ENCODE measurements at regions not wholly inside any gene's neighbourhood (a gene's known extent, or its start where the extent isn't known, plus 50 kb on each side); places are given as distances from the start of the nearest gene placed in this dataset.
"Not testable (repeated sequence)": the region's sequence is repeated elsewhere in the genome, so short reads cannot be mapped to it uniquely, and the experiment has no call there.

DNA sequence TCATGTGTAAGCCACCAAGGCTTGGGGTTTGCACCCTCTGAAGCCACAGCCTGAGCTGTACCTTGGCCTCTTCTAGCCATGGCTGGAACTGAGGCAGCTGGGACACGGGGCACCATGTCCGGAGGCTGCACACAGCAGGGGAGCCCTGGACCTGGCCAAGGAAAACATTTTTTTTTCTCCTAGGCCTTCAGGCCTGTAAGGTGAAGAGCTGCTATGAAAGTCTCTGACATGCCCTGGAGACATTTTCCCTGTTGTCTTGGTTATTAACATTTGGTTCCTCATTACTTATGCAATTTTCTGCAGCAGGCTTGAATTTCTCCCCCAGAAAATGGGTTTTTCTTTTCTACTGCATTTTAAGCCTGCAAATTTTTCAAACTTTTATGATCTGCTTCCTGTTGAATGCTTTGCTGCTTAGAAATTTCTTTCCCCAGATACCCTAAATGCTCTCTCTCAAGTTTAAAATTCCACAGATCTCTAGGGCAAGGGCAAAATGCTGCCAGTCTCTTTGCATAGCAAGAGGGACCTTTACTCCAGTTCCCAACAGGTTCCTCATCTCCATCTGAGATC, 295.8 kb downstream of the LTN1 start:
- DNase-seq = no peak

DNA sequence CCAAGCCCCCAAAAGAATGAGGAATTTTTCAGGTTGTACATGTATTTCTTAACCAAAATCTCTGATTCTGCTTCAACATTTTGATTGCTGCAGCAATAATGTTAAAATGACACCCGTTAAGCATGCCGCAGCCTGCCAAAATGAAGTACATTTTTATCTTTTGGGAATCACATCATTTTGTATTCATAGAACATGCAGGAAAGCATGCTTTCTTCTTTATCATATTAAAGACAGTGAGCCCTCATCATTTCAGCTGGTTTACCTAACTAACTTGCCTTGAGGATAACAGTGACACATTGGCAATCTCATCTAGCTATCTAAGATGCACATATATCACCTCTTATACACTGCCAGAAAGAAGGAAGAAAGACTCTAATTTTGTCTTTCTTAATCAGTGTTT, 299.2 kb downstream of the LTN1 start:
- no peak for DNase-seq

DNA sequence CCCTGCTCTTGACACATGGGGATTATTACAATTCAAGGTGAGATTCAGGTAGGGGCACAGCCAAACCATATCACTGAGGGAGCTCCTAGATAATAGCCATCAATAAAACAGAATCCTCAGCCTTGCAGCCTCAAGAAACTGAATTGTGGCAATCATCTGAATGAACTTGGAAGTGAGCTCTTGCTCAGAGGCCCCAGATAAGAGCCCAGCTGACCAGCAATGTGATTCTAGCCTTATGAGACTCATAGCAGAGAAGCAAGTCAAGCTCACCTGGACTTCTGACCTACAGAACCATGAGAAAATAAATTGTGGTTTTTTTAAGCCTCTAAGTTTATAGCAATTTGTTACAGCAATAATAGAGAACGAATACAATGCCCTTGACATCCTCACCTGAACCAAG, 302.5 kb downstream of the LTN1 start:
- DNase-seq = no peak

DNA sequence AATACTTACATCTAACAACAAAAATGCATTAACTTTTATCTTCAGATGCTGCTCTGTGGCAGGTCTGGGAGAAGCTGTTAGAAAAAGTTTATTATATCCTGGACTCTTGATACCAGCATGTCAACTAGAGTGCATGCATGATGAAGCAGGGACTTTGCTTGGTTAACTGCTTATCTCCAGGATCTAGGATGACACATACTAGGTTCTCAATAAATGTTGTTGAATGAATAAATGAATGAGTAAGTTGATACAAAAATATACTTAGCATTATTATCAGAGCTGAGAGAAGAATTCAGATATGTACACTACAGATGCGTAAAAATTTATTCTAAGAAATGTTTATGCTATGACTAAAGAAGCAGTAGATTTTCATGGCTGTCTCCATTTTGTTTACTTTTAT, 304.3 kb downstream of the LTN1 start:
- no peak for DNase-seq

DNA sequence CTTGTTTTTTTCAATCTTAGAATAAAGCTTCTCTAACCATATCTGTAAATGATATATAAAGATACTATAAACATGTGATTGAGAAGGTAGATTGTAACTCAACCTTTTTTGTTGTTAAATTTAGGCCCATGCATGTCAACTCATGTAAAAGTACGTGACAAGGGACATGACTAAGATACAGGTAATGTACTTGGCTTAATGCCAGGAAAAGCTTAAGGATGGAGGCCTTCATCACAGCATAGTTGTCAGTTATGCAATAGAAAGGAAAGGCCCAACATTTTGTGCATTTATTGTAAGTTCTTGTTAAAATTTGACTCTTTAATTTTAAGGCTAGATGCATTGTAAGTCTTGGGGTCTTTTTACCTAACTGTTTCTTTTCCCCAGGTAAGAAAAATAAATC, 305.1 kb downstream of the LTN1 start:
- no peak for DNase-seq

DNA sequence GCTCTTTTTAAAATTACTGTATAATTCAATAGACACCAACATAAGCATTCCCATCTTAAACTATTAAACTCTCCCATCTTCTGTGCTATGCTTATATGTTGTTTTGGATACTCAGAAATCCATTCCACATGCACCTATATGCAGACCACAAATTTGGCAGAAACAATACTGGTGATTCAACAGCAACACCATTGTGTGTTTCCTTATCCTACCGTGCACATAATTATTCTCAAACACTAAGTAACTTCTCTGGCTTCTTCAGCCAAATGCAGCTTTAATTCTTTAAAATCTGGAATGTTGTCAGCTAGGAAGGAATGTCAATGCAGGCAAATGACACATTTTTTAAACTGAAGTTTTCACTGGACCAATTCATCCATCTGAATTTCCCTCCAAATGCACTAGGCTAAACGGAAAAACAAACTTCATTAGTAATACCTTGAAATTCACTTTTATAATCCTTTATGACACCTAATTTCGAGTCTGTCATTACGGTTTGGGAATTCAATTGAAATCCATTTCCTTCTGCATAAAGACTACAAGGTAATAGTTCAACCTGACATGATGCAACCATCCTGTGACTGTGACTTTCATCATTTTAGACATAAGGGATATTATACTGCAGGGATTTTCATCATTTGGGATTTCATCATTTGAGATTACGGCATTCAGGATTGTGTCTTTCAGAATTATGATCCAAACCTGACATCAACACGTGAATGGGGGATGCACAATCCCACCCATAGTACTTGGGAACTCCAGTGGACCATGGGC, 308.5 kb downstream of the LTN1 start:
- DNase-seq = no peak

DNA sequence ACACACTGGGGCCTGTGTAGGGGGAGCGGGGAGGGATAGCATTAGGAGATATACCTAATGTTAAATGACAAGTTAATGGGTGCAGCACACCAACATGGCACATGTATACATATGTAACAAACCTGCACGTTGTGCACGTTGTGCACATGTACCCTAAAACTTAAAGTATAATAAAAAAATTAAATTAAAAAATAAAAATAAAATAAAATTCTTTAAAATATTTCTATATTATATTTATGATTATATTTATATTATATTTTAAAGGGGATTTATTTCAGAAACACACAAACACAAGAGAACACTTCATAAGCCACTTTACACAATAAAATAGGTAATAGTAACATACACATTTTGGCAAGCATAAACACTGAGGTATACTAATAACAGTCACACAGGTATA, 309.8 kb downstream of the LTN1 start:
- not testable (repeated sequence) for DNase-seq

DNA sequence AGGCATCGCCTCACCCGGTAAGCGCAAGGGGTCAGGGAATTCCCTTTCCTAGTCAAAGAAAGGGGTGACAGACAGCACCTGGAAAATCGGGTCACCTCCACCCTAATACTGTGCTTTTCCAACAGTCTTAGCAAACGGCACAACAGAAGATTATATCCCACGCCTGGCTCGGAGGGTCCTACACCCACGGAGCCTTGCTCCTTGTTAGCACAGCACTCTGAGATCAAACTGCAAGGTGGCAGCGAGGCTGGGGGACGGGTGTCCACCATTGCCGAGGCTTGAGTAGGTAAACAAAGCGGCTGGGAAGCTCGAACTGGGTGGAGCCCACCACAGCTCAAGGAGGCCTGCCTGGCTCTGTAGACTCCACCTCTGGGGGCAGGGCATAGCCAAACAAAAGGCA, 315.6 kb downstream of the LTN1 start:
- not testable (repeated sequence) for DNase-seq

DNA sequence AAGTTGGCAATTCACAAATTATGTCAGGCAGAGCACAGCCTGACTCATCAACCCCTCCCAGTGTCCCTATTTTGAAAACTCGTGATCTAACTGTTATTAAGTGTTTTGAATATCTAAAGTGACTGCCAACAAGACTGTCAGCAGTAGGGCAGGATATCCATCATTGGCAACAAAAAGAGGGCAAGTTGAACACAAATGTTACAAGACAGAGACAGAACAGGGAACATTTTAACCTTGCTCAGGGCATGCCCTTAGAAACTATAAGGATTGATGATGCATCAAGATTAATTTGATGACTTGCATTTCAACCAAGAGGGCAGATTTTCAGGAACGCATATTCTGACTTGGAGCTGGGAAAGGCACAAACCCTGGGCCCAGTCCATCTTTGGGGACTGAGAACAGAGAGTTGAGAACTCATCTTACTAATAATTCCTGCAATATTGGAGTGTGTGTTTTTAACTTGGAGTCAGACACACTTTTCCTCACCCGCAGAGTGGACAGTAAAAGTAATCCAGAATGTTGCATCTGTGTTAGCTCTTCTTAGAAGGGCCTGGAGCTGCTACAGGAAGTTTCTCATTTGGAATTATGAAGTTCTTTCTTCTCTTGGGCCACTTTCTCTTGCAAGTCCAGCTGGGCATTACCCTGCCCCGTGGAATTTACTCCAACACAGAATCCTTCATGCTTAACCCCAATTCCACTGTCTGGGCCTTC, 317.2 kb downstream of the LTN1 start:
- DNase-seq = no peak

DNA sequence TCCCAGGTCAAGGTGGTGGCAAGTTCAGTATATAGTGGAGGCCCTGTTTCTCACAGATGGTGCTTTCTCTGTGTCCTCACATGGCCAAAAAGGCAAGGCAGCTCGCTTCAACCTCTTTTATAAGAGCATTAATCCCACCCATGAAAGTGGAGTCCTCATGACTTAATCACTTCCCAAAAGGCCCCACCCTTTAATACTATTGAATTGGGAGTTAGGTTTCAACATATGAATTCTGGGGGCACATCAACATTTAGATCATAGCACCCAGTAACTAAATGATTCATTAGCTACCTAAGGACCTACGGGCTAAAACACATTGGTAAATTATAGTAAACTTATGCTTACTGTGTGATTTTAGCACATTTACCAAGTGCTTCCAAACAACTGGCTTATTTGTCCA, 317.9 kb downstream of the LTN1 start:
- DNase-seq = no peak

DNA sequence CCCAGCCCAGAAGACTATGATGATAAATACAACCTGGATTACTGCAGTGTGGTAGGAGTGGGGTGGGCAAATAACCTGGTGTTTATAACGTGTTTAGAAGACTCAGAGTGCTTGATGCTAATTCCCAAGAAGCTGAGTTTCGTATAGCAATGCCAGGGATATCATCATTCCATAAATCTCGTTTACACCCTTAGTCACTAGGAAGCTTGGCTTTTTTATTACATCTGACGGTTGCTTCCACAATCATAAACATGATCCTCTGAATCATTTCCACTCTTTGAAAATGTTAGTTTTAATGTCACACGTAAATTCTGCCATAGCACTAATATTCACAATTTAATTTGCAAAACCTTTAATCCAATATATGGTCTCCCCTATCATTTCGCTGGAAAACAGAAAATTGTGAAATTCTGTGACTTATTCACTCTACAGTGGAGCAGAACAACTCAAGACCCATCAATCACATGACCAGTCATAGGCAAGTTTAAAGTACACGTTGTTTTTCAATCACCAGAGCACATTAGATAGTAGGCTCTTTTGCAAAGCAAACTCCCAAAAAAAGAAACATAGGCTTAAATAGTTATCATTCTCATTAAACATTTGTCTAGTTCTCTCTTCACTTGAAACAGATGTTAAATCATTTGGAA, 321.0 kb downstream of the LTN1 start:
- no peak for DNase-seq

DNA sequence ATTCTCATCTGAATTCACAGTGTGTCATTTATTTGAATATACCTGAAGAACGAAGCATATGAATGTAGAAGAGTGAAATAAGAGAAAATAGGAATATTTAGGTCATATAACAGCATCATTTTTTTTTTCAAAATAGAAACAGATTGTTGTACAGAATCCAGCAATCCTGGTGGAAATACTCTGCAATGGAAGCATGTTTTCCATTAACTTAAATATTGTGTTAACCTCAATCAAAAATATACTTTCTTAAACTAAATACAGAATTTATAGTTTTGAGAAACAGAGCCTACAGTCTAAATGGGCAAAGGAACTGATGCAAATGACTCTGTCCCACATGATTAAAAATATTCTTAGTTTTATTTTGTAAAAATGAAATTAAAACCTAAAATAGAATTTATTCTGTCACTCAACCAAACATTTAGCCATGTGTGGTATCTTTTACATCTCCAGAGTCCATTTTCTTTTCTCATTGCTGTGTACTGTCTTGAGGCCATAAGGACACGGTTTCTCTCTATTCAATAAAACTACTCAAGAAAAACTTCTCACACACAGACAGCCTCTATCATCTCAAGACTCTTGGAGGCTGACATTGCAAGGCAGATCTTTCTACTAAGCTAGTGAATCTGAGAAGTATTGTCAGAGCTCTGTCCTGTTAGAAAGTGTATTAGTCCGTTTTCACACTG, 322.6 kb downstream of the LTN1 start:
- no peak for DNase-seq

DNA sequence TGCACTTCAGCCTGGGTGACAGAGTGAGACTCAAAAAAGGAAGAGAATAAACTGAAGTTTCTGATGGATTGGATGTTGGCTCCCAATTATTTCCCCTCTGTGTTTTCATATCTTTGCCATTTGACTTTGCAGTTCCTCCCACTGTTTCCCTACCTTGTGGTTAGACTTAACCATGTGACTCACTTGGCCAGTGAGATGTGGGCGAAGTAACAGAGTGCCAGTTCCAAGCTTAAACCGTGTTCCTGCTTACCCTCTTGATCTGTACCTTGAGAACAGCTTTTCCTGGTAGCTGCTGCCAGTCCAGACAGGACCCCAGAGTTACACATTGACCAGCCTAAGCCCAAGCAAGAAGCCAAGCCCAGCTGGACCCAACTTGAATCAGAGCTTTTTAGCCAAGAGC, 323.4 kb downstream of the LTN1 start:
- no peak for DNase-seq

DNA sequence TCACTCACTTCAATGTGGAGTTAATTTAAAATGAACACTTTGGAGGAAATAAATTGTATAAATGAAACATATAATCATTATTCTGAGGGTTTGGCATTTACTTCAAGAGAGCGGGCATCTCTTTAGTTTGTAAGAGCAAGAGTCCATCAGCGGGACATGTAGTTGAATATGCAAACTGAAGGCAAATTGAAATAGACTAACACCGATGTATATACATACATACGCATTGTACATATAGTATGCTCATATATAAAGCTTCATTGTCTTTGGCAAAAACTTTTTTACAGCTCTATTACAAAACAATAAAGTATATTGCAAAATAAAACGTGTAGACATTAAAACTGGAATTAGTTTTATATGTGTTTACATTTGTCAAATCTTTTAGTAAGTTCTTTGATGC, 328.9 kb downstream of the LTN1 start:
- DNase-seq = no peak

DNA sequence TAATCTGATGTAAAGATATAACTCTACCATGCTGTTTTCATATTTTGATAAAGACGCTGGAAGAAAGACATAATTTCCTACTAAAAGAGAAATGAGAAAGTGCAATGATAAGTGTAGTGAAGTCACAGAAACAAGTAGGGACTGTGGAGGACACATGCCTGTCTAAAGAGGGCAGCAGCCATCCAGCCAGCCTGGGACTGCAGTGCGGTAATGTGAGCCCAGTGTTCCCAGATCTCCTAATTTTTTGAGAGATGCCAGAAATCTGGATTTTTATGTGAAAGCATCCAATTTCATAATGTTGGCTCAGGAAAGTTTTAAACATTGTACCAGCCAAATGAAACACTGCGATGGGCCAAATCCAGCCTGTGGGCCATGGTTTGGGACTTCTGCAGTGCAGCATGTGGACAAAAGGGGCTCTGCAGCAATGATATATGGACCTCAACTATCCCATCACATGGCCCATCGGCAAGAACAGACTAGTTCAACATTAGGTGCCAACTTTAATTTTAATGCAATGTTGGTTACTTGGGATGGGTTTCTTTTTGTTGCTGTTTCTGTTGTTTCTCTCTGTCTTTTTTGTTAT, 329.5 kb downstream of the LTN1 start:
- no peak for DNase-seq

DNA sequence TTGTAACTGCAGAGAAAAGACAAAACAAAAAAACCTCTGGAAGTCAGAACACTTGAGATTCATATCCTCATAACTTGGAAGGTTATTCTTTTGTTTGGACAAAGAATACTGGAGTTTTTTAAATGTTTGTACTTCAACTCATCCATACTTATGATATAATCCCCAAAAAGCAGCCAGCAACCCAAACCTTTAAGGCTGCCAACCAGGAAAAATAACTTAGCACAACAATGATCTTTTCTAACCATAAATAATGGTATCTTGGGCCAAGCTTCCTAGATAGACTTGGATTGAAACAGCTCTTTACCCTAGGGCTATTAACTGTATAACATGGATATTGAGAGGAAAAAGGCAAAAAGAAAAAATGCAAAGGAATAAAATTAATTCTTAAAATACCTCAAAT, 335.1 kb downstream of the LTN1 start:
- DNase-seq = no peak

DNA sequence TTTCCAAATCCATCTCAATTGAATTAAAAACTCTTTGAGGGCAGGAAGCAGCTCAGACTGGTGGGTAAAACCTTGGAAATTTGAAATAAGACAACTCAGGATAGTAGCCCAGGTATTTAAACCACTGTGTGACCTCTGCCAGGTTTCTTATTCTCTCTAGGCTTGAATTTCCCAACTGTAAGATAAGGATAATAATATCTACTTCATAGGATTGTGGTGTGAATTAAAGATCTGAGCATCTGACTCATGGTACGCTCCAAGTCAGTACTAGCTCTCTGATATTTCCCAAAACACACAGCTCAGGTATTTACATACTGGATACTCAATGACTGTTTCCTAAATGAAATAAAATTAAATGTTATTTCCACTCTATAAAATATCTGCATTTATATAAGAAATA, 337.2 kb downstream of the LTN1 start:
- DNase-seq = no peak

DNA sequence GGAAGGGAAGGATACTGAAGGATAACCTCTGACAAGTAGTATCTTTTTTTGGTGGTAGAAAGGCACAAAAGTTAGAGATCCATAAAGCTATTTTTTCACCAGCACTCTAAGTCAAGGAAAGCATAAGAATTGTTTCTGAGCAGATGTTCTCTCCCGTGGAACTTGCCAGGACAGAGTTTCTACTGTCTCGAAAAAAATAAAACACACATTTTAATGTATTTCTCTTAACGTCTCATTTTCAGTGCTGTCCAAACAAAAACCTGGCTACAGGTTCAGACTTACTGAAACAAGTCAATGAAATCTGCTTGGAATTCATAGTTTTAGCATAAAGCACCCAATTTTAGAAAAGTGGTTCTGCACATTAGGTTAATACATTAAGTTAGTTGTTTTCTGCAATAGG, 338.3 kb downstream of the LTN1 start:
- no peak for DNase-seq

DNA sequence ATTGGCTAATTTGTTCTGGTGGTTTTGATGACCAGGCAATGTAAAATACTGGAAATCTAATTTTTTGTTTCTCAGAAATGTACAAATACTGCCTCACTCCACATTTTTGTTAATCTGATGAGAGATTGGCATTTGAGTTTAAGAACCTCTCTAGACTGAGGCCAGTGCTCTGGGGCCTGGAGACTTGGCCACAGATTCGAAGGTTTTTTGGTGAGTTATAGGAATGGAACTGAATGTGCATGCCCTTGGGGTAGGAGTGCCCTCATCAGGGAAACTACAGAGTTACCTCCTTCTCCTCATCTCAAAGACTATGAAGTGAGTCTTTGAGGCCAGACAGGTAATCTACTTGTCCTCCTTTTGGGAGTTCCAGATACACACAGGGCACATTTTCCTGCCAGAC, 347.9 kb downstream of the LTN1 start:
- no peak for DNase-seq

DNA sequence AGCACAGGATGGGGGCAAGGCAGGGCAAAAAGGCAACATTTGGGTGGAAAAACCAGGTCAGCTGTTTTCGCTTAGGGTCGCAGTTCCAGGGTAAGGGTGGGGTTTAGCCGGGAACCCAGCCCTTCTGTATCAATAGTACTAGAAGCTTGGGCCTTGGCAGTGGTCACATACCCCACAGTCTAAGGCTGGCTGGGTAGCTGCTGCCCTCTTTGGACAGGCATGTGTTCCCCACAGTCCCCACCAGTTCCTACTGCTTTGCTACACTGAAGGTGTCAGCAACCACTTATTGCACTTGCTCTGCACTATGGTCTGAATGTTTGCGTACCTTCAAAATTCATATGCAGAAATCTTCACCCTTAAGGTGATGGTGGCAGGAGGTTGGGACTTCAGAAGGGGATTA, 349.8 kb downstream of the LTN1 start:
- DNase-seq = no peak

DNA sequence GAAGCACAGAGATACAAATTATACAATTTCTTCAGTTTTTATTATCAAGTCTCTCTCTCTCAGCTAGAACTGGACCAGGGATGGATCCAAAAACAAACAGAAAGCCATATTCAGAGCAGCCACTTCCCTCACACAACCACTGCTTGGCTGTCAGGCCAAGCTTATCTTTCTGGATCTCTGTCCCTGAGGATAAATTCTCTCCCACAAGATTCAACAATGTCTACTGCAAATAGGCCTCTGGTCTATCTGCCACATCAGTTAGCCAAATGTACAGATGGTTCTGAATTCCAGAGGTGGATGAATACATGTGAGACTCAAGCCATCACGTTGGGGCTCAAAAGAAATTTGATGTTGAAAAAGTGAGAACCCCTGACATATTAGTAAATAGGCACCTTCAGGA, 350.9 kb downstream of the LTN1 start:
- no peak for DNase-seq

DNA sequence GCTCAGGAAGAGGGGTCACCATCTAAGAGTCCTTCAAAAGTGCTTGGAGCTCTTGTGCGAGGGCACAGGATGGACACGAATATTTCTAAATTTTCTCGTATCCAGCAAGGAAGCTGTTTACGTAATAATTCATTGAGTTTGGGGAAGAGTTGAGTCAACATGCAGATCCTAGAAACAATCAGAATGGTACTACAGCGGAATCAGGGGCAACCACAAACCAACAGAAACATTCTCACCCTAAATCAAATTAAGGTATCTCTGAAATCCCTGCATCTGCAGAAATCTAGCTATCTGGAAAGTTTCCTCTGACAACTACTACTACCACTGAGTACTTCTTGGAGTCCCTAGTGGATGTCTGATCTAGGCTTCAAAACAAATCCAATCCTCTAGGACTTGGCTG, 352.4 kb downstream of the LTN1 start:
- DNase-seq = no peak

DNA sequence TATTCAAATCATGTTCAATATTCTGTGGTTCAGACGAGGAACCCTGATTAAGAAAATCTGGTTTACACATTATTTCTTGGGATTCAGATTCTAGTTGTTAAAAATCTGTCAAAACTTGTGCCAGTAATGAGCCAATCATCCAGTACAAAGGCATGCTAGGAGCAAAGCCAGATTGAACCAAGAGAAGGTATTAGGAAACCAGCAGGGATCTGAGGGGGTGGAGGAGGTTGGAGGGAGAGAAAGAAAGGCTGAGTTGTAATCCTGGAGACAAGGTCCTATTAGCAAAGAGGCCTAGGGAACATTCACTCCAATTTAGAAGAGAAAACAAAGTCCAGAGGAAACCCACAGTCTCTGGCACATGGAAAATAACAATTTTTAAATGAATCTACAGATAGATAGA, 352.9 kb downstream of the LTN1 start:
- no peak for DNase-seq

Data from right forelimb (tissue), 1 donor.